Epithelial cell of prostate (primary cell): ENCODE measurements at regions not wholly inside any gene's neighbourhood (a gene's known extent, or its start where the extent isn't known, plus 50 kb on each side); places are given as distances from the start of the nearest gene placed in this dataset.

Experiments
- DNase-seq: peaks from one replicate; pipeline ENCODE4 v3.0.0-alpha.2; 2011; ENCODE audit warnings: low read depth, low spot score
- H3K27ac ChIP-seq: fragments of 450-650 bp; 2 replicates; pipeline ENCODE4 v1.5.1; 2017; ENCODE audit warnings: mild to moderate bottlenecking

GRCh38 chr10:91576096-91576545 lies 56.8 kb downstream of the PPP1R3C start:
- no peak overlapping the region for H3K27ac ChIP-seq

DNA sequence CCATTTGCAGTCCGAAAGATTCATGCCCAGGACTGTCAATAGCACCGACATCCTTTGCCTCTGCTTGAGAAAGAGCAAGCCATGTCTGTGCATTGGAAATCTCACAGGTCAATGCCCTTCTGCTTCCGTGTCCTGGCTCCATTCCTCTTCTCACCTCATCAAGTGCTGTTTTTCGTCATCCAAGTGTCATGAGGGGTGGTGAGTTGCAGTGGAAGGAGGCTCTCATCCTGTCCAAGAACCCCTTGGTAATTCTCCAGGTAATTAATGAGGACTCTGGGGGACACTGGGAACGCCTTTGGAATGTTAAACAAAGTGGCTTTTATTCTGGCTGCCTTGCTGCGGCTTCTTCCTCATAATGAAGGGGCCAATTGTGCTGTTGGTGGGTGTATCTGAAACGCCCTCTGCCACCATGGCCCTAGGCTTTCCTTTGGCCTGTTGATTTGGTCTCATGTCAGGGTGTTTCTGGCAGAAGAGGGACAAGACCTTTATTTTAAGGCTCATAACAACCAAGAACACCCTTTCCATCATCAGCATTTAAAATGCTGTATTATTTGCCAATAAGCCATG lies 57.7 kb downstream of the PPP1R3C start:
- no peak overlapping the region for H3K27ac ChIP-seq
- no peak for DNase-seq

More at GRCh38 chr10:91576096-91576545, 56.8 kb downstream of the PPP1R3C start:
- DNase-seq = no peak

DNA sequence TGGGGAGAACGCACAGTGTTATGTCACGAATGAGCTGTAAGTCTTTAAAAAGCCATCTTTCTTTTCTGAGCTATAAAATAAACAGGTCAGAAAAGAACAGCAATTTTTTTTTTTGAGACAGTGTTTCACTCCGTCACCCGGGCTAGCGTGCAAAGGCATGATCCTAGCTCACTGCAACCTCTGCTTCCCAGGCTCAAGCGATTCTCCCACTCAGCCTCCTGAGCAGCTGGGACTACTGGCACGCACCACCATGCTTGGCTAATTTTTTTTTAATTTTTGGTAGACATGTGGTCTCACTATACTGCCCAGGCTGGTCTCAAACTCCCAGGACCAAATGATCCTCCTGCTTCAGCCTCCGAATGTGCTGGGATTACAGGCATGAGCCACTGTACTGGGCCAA lies 58.6 kb downstream of the PPP1R3C start:
- no peak for DNase-seq
- no peak overlapping the region for H3K27ac ChIP-seq

GRCh38 chr10:91573320-91573719 lies 59.6 kb downstream of the PPP1R3C start:
- no peak for DNase-seq
- H3K27ac ChIP-seq = no peak overlapping the region

DNA sequence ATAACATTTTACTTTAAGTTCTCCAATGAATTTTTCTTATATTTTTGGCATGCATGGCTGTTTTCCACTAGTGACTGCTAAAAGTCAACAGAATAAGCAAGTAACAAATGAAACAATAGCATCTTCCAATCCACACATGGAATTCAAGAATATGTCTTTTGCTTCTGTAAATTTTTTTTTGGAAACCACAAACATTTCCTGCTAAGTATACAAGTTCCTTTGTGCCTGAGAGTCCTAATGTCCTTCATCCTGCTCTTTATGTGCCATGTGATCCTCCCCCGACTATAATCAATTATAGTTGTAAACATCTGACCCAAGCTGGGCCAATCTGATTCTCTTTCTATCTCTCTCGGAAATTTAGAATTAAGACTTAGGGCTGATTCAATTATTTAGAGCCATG lies 61.2 kb downstream of the PPP1R3C start:
- no peak for DNase-seq
- no peak overlapping the region for H3K27ac ChIP-seq

GRCh38 chr10:91570220-91570619 lies 62.7 kb downstream of the PPP1R3C start:
- H3K27ac ChIP-seq = peak overlapping the region; percentile 53
- DNase-seq = no peak

DNA sequence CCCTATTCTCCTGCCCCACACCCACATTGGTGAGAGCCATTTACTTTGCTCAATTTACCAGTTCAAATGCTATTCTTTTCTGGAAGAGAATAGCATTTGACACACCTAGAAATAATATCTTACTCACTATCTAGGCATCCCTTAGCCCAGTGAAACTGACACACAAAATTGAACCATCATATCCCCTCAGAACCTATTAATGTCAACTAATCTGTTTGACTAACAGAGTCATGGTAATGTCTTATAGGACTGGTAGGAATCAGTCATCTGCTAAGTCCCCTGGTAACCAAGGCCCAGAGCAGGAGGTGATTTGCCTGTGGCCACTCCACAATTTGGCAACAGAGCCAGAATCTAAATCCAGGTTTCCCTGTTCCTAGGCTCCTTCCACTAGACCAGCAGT lies 63.3 kb downstream of the PPP1R3C start:
- peak overlapping the region; percentile 53 for H3K27ac ChIP-seq
- no peak for DNase-seq

GRCh38 chr10:91567815-91568214 lies 65.1 kb downstream of the PPP1R3C start:
- peak overlapping the region; percentile 30 for H3K27ac ChIP-seq
- DNase-seq = peak; percentile 45

GRCh38 chr10:91566115-91566514 lies 66.8 kb downstream of the PPP1R3C start:
- no peak overlapping the region for H3K27ac ChIP-seq
- DNase-seq = no peak

- no peak overlapping the region for H3K27ac ChIP-seq
- DNase-seq = no peak
Observed at GRCh38 chr10:91565226-91565625, 67.6 kb downstream of the PPP1R3C start.

GRCh38 chr10:91564508-91564907 lies 68.4 kb downstream of the PPP1R3C start:
- no peak for DNase-seq
- no peak overlapping the region for H3K27ac ChIP-seq
